ENCODE measurements at regions not wholly inside any gene's neighbourhood (a gene's known extent, or its start where the extent isn't known, plus 50 kb on each side); places are given as distances from the start of the nearest gene placed in this dataset.

GRCh38 chr12:103046154-103046553 lies 88.7 kb downstream of the ASCL1 start:
- no peak for TF ChIP-seq CTCF (IDR thresholded peaks at IDR 0.05)
- no peak for TF ChIP-seq POLR2A (IDR thresholded peaks at IDR 0.05)
- no peak for TF ChIP-seq EP300 (IDR thresholded peaks at IDR 0.05; ENCODE audit: low read depth)
